ENCODE measurements at regions not wholly inside any gene's neighbourhood (a gene's known extent, or its start where the extent isn't known, plus 50 kb on each side); places are given as distances from the start of the nearest gene placed in this dataset.

DNA sequence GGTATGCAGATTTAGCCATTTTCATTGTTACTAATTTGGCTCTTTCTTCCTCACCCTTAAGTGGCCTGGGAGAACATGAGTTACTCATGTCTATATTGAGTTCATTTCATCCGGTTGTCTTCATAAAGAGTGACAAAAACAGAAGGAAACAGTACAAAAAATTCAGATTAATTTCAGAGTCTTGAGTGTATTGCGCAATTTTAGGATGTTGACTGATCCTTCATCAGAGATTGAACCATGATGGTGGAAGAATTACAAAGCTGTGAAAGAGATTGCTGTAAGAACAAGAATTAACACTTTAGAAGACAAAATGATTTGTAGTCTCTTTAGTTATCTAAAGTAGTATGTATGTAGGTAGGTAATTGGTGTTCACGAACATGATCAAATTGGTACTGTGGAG, 194.0 kb upstream of the PPP1R3A start:
- TF ChIP-seq, protein P1, sequence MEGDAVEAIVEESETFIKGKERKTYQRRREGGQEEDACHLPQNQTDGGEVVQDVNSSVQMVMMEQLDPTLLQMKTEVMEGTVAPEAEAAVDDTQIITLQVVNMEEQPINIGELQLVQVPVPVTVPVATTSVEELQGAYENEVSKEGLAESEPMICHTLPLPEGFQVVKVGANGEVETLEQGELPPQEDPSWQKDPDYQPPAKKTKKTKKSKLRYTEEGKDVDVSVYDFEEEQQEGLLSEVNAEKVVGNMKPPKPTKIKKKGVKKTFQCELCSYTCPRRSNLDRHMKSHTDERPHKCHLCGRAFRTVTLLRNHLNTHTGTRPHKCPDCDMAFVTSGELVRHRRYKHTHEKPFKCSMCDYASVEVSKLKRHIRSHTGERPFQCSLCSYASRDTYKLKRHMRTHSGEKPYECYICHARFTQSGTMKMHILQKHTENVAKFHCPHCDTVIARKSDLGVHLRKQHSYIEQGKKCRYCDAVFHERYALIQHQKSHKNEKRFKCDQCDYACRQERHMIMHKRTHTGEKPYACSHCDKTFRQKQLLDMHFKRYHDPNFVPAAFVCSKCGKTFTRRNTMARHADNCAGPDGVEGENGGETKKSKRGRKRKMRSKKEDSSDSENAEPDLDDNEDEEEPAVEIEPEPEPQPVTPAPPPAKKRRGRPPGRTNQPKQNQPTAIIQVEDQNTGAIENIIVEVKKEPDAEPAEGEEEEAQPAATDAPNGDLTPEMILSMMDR (IDR thresholded peaks at IDR 0.05) = no peak
- TF ChIP-seq FOXM1 (IDR thresholded peaks at IDR 0.05; ENCODE audit: low read depth) = no peak
- no peak for TF ChIP-seq EP300 (IDR thresholded peaks at IDR 0.05; ENCODE audit: borderline replicate concordance in 1 of 2, low read depth in 1 of 2, low read length in 1 of 2)
- TF ChIP-seq, protein P2, sequence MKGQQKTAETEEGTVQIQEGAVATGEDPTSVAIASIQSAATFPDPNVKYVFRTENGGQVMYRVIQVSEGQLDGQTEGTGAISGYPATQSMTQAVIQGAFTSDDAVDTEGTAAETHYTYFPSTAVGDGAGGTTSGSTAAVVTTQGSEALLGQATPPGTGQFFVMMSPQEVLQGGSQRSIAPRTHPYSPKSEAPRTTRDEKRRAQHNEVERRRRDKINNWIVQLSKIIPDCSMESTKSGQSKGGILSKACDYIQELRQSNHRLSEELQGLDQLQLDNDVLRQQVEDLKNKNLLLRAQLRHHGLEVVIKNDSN (IDR thresholded peaks at IDR 0.05; ENCODE audit: borderline replicate concordance, low read depth) = no peak
- TF ChIP-seq EZH2phosphoT487 (IDR thresholded peaks at IDR 0.05; ENCODE audit: borderline replicate concordance, low read depth) = no peak
- TF ChIP-seq MXI1 (IDR thresholded peaks at IDR 0.05; ENCODE audit: low read depth, low read length) = no peak

All from SK-N-SH (cell line).